NCI-H510A (cell line): ENCODE measurements at regions not wholly inside any gene's neighbourhood (a gene's known extent, or its start where the extent isn't known, plus 50 kb on each side); places are given as distances from the start of the nearest gene placed in this dataset.
"Not testable (repeated sequence)": the region's sequence is repeated elsewhere in the genome, so short reads cannot be mapped to it uniquely, and the experiment has no call there.

Experiments
- DNase-seq: peaks from one replicate; lab custom pipeline; 2025; lab: John Stamatoyannopoulos, UW

DNA sequence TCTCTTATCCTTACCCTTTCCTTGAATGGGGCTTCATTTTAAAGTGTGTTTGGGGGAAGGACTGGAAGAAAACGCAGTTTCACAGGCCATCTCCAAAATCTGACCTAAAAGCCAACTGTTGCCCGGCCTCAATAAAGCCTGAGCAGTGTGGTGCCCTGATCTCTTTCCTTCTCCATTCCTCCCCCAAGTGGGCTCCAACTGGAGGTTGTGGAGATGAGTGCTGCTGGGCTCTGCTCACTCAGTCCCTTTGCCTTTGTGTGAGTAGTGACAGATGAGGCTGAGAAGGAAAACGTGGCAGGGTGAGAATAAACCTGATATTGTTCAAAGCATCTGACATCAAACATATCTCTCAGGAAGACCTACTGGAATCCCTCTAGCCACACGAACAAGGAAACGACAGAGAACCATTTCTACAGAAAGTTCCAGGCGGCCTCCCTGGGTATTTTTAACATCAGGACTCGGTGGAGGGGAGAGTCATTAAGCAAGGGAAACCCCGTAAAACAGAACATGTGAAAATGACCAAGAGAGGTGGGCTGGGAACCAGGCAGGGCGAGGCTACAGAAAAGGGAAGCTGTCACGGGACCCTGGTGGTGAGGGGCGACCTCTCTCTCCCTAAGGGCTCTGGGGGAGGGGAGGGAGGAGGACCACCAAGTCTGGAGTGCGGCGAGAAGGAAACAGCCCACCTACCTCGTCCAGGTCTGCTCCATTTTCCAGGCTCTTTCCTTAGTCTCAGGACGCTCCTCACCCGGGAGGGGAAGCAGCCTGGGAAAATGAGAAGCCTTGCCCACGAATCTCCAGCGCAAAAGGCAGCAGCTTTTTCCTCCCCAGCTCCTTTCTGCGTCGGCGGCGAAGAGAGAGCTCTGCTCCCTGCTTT is 59.1 kb upstream of the NBPF26 start:
- not testable (repeated sequence) for DNase-seq

DNA sequence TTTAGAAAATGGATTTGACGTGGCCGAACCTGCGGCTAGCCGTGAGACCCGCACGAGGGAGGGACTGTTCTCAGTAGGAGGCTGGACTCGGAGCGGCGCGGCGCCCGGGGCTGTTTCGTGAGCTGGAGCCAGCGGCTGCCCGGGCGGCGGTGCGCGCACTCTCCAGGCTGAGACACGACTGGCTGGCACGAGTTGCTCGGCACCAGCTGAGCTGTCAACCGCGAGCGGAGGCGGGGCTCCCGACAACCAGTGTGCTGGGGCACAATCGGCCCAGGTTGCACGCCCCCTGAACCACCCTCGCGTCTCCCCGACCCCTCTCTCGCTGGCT is 58.5 kb upstream of the NBPF26 start:
- not testable (repeated sequence) for DNase-seq

DNA sequence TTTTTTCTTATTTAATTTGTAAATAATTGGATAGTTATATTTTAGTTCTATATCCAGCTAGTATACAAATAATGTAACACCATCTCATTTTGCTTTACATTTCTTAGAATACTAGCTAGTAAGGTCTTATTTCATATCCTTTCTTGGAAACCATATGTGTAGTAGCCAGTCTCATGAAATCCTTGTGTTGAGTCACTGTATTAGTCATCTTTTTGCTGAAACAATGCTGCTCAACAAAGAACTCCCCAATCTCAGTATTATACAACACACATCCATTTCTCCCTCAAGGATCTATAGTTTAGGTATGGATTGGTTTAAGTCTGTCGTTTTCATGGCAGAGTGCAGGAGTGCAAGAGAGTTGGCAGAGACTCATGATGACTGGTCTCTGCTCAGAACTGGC is 55.6 kb upstream of the NBPF26 start:
- not testable (repeated sequence) for DNase-seq
